IPS-18a (cell line): ENCODE measurements at regions not wholly inside any gene's neighbourhood (a gene's known extent, or its start where the extent isn't known, plus 50 kb on each side); places are given as distances from the start of the nearest gene placed in this dataset.

Experiments
- H3K27ac ChIP-seq: one replicate; pipeline ENCODE4 v1.5.1; 2013; ENCODE audit warnings: low read length
- H3K27me3 ChIP-seq: one replicate; pipeline ENCODE4 v1.6.1; 2013; ENCODE audit warnings: mild to moderate bottlenecking, low read length; ENCODE audit not compliant: control insufficient read depth, insufficient read depth
- H3K36me3 ChIP-seq: one replicate; pipeline ENCODE4 v1.6.1; 2013; ENCODE audit warnings: low read depth, low read length; ENCODE audit not compliant: control insufficient read depth
- H3K4me1 ChIP-seq: one replicate; pipeline ENCODE4 v1.6.1; 2013; ENCODE audit warnings: low read depth, low read length; ENCODE audit not compliant: control insufficient read depth
- H3K4me3 ChIP-seq: one replicate; pipeline ENCODE4 v1.5.1; 2013; ENCODE audit warnings: low read length
- H3K9ac ChIP-seq: one replicate; pipeline ENCODE4 v1.6.1; 2013; ENCODE audit warnings: mild to moderate bottlenecking, low read length, moderate library complexity
- H3K9me3 ChIP-seq: one replicate; pipeline ENCODE4 v1.6.1; 2013; ENCODE audit warnings: low read depth, low read length; ENCODE audit not compliant: control insufficient read depth

DNA sequence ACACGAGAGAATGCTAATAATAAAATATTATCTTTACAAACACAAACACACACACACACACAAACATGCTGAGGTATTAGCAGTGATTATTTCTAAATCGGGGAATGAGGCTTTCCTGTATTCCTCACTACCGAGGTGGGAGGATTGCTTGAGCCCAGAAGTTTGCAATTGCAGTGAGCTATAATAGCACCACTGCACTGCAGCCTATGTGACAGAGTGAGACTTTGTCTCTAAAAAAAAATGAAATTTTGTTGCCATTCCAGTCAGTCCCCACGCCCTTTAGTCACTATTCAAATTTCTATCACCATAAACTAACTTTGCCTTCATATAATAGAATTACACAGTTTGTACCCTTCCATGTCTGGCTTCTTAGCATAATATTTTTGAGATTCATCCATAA, 456.5 kb upstream of the CPEB2 start:
- no peaks in the 10 kb centered on the region for H3K36me3 ChIP-seq
- no peaks in the 10 kb centered on the region for H3K9me3 ChIP-seq
- H3K27ac ChIP-seq = no peak overlapping the region
- H3K9ac ChIP-seq = no peak overlapping the region
- no peak overlapping the region for H3K4me3 ChIP-seq
- no peaks in the 10 kb centered on the region for H3K27me3 ChIP-seq
- H3K4me1 ChIP-seq = no peaks in the 10 kb centered on the region

DNA sequence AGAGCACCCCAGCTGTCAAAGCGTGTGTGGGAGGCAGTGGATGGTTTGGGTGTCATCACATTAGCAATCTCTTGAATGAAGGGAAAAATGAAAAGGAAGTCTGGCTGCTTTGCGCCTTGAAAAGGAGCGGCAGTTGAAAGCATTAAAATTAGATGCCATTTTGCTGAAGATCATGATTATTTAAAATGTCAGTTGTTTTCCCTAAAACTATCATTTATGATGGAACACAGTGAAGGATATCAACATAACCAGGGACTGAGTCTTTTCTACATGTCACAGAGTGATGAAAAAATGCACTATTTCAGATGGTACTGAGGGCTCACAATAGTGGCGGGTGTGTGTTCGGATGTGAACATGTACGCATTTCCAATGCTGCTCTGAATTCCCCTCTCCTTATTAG, 450.2 kb upstream of the CPEB2 start:
- Histone ChIP-seq H3K9me3 (no peaks in the 10 kb centered on the region), H3K27me3 (no peaks in the 10 kb centered on the region)

DNA sequence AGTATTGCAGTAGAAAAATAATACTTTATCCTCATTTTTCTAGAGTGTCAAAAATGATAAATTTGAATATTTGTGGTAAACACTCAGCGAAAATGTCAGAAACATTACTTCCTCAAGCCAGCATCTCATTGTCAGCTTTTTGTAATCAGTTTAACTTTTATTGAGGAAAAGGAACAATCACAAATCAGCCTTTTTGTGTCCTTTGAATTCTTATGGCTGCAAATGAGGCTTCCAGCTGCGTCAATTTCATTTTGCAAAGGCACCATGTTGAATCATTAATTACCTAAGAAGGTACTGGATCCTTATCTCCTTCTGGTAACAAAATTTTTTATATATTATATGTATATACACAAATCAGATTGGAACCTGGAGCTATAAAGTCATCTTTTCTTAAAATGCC, 442.6 kb upstream of the CPEB2 start:
- Histone ChIP-seq H3K9me3 (no peaks in the 10 kb centered on the region), H3K4me3 (no peak overlapping the region), H3K4me1 (no peaks in the 10 kb centered on the region), H3K9ac (no peak overlapping the region), H3K27me3 (no peaks in the 10 kb centered on the region), H3K27ac (no peak overlapping the region), H3K36me3 (no peaks in the 10 kb centered on the region)

More for the DNA sequence above, 450.2 kb upstream of the CPEB2 start:
- H3K4me3 ChIP-seq = no peak overlapping the region
- no peak overlapping the region for H3K9ac ChIP-seq
- no peaks in the 10 kb centered on the region for H3K36me3 ChIP-seq
- H3K27ac ChIP-seq = no peak overlapping the region
- no peaks in the 10 kb centered on the region for H3K4me1 ChIP-seq

DNA sequence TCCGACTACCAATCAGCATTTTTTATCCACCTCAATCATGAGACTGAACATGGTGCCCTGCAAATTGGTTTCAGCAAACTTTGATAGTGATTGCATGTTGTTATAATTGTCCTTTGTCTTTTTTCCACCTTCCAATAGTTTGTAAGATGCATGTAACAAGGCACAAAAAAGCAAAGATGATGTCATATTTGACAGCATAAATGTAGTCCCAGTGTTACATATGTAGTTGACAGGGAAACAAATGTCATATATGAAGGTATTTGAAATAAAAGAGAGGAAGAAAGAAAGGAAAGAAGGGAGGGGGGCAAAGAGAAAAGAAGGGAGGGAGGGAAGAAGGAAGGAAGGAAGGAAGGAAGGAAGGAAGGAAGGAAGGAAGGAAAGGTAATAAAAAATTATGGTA, 441.7 kb upstream of the CPEB2 start:
- Histone ChIP-seq H3K27me3 (no peaks in the 10 kb centered on the region), H3K9ac (no peak overlapping the region), H3K4me3 (no peak overlapping the region), H3K4me1 (no peaks in the 10 kb centered on the region), H3K9me3 (no peaks in the 10 kb centered on the region), H3K27ac (no peak overlapping the region), H3K36me3 (no peaks in the 10 kb centered on the region)

DNA sequence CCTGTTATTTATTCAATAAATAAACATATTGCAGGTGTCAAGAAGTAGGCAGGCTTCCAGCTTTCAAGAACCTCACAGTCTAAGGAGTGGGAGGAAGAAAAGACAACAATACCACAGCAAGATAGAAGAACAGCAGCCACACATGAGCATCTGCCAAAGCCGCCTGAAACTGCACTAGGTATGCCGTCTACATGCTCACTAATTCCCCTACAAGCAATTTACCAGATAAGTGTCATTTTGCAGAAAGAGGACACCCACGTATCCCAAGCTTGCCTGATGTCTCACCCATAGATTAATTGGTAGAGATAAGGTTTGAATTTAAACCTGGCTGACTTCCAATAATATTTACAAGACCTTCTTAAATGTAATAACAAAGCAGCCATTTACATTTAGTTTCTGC, 439.4 kb upstream of the CPEB2 start:
- Histone ChIP-seq H3K27ac (no peak overlapping the region), H3K4me3 (no peak overlapping the region), H3K4me1 (no peaks in the 10 kb centered on the region), H3K9ac (no peak overlapping the region), H3K27me3 (no peaks in the 10 kb centered on the region), H3K36me3 (no peaks in the 10 kb centered on the region), H3K9me3 (no peaks in the 10 kb centered on the region)

DNA sequence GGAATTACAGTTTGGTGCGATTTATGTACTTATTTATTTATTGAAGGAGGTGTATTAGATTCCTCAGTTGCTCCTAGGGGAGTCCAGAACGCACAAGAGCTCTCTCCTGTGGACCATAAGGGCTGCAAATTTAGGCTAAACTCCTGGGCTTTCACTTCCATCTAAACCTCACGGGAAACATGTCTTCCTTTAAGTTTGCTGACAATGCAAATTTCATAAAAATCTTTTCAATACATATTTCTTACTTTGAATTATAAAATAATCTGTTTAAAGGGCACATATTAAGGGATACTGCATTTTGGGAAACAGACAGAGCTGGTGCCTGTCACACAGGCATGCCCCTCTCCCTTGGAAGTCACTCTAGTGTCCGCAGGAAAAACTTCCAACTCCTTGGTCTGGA, 438.0 kb upstream of the CPEB2 start:
- no peaks in the 10 kb centered on the region for H3K9me3 ChIP-seq
- no peak overlapping the region for H3K4me3 ChIP-seq
- no peak overlapping the region for H3K27ac ChIP-seq
- H3K9ac ChIP-seq = no peak overlapping the region
- H3K4me1 ChIP-seq = no peaks in the 10 kb centered on the region
- H3K36me3 ChIP-seq = no peaks in the 10 kb centered on the region
- H3K27me3 ChIP-seq = no peaks in the 10 kb centered on the region

DNA sequence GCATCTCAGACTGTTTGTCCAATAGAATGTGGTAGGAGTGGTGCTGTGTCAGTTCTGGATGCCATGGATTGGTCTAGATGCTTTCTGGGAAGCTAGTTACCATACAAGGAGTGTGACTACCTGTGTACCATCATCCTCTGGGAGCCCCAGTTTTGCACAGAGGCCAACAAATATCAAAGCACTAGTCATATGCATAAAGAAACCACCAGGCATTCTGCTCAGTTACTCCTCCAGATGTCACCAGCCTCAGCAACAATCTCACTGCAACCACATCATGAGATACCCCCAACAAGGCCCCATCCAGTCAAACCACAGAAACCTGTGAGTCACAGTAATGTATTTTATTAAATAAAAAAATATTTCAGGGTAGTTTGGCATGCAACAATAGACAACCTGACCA, 435.8 kb upstream of the CPEB2 start:
- H3K9ac ChIP-seq = no peak overlapping the region
- H3K4me1 ChIP-seq = no peaks in the 10 kb centered on the region
- no peaks in the 10 kb centered on the region for H3K9me3 ChIP-seq
- H3K27me3 ChIP-seq = no peaks in the 10 kb centered on the region
- no peaks in the 10 kb centered on the region for H3K36me3 ChIP-seq
- no peak overlapping the region for H3K27ac ChIP-seq
- H3K4me3 ChIP-seq = no peak overlapping the region

DNA sequence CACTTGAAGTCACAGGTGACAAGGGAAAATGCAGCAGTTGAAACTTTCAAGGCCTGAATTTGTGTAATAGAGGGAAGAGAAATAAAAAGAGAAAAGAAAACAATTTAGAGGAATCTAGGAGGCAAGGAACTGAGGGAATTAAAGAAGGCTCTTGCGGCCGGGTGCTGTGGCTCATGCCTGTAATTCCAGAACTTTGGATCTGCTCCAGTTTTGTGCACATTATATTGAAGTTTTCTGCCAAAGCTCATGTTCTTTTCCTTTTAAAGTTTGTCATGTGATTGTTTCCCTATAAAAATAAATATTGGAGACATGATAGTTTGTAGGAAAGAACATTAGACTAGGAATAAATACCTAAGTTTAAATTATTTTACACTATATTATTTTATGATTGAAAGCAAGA, 433.9 kb upstream of the CPEB2 start:
- H3K36me3 ChIP-seq = no peaks in the 10 kb centered on the region
- no peaks in the 10 kb centered on the region for H3K27me3 ChIP-seq
- H3K4me3 ChIP-seq = no peak overlapping the region
- no peaks in the 10 kb centered on the region for H3K9me3 ChIP-seq
- H3K4me1 ChIP-seq = no peaks in the 10 kb centered on the region
- no peak overlapping the region for H3K9ac ChIP-seq
- H3K27ac ChIP-seq = no peak overlapping the region

DNA sequence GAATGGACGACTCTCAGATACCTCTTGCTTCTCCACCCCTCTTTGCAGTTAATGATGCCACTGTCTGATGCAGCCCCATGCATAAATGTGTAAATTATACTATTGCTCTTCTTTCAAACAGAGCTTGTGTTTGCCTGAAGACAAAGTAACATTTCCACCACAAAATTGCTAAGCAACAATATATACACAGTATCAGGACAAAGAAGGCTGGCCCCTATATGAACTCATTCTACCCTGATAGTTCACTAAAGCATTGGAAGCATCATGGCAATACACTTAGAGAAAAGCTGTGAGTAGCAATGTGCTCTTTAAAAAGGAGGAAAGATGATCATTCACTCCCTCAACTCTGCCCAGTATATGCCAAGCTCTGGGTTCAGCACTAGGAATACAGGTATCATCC, 427.0 kb upstream of the CPEB2 start:
- H3K4me1 ChIP-seq = no peaks in the 10 kb centered on the region
- no peaks in the 10 kb centered on the region for H3K36me3 ChIP-seq
- H3K9me3 ChIP-seq = no peaks in the 10 kb centered on the region
- no peak overlapping the region for H3K27ac ChIP-seq
- H3K9ac ChIP-seq = no peak overlapping the region
- no peak overlapping the region for H3K4me3 ChIP-seq
- no peaks in the 10 kb centered on the region for H3K27me3 ChIP-seq

DNA sequence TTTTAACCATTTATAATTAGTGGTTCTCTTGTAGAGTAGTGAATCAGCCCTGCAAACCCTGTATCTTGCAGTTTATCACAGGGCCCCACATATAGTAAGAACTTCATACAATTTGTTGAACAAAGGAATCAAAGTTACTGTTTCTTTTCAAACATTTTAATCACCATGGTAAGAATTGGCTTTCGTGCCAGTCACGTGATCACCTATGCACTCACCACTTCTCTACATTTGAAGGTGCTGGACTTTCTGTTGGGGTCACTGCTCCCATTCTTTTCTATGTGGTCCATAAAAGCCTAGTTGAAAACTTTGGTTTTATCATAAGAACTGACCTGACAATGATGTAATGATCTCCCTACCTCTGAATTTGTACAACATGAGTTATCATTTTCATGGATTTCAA, 426.4 kb upstream of the CPEB2 start:
- Histone ChIP-seq H3K4me3 (no peak overlapping the region), H3K27me3 (no peaks in the 10 kb centered on the region), H3K36me3 (no peaks in the 10 kb centered on the region), H3K27ac (no peak overlapping the region), H3K9ac (no peak overlapping the region), H3K4me1 (no peaks in the 10 kb centered on the region), H3K9me3 (no peaks in the 10 kb centered on the region)

DNA sequence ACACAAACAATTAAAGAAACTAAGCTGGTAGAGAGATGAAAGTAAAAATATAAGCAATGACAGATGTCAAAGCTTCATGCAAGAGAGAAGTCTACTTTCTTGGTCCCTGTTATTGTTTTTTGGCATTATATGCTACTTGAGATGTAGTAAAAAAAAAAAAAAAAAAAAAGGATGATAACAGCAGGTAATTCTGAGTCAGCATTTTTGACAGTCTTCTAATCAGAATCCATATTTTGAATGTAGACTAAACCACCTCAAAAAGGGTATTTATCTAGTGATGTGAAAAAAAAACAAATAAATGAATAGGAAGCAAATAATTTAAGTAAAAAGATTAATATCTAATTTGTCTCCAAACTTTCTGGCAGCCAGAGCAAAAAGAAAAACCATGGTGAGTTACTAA, 422.2 kb upstream of the CPEB2 start:
- Histone ChIP-seq H3K9ac (no peak overlapping the region), H3K4me1 (no peaks in the 10 kb centered on the region), H3K4me3 (no peak overlapping the region), H3K9me3 (no peaks in the 10 kb centered on the region), H3K27ac (no peak overlapping the region), H3K27me3 (no peaks in the 10 kb centered on the region), H3K36me3 (no peaks in the 10 kb centered on the region)

DNA sequence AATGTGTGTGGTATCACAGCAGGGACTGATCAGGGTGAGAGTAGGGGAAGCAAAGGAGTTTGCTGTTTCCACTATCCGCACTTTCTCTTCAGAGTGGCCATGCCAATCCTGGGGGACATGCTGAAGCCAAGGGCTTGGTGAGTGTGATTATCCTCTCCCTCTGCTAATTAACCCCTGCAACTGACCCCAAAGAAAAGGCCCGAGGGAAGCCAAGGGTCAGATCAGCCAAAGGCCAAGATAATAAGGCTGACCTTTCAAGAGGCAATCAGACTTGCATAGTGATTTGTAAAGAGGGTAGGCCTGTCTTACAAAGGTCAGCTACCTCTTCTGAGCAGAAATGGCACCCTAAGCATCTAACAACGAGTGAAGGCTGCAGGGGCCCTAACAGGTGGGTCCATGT, 420.5 kb upstream of the CPEB2 start:
- no peak overlapping the region for H3K27ac ChIP-seq
- no peaks in the 10 kb centered on the region for H3K36me3 ChIP-seq
- H3K4me1 ChIP-seq = no peaks in the 10 kb centered on the region
- no peak overlapping the region for H3K9ac ChIP-seq
- H3K9me3 ChIP-seq = no peaks in the 10 kb centered on the region
- no peaks in the 10 kb centered on the region for H3K27me3 ChIP-seq
- no peak overlapping the region for H3K4me3 ChIP-seq

DNA sequence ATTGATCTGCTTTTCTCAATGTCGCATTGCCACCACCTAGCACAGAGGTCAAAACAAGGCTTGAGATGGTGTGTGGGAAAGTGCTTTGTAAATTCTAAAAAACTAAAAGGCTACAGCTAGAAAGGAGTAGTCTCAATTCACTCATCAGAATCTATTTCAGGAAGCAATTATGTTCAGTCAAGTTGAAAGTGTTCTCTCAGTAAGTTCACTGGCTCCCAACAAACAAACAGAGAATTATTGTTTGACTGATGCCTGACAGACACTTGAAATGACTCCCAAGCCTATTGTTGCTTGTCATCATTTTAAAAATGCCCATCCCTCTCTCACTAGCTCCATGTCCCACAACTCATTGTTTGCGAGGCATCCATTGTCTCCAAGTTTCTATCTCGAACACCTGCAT, 419.6 kb upstream of the CPEB2 start:
- H3K9me3 ChIP-seq = no peaks in the 10 kb centered on the region
- no peak overlapping the region for H3K4me3 ChIP-seq
- H3K9ac ChIP-seq = no peak overlapping the region
- no peaks in the 10 kb centered on the region for H3K27me3 ChIP-seq
- H3K27ac ChIP-seq = no peak overlapping the region
- H3K36me3 ChIP-seq = no peaks in the 10 kb centered on the region
- no peaks in the 10 kb centered on the region for H3K4me1 ChIP-seq
